ENCODE measurements at regions not wholly inside any gene's neighbourhood (a gene's known extent, or its start where the extent isn't known, plus 50 kb on each side); places are given as distances from the start of the nearest gene placed in this dataset.
"Not testable (repeated sequence)": the region's sequence is repeated elsewhere in the genome, so short reads cannot be mapped to it uniquely, and the experiment has no call there.

DNA sequence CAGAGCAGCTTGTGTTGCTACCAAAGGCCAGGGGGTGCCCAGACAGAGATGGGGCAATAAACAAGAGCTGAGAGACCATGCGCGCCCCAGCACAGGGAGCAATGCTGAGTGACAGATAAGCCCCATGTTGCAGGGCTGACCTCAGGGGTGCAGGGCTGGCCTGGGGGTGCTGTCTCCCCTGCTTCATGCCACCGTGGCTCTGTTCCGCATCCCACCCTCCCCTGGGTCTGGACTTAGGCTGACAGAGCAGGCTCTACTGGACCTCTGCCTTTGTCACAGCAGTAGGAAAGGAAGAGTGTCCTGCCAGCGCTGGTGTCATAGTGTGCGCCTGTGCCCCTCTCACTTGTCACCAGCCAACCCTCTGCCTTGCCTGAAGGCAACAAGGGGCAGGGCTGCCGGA, 67.4 kb upstream of the IQSEC1 start:
- no peak overlapping the region for H3K4me3 ChIP-seq (ENCODE audit: low read length)
- DNase-seq (ENCODE audit: low read depth), result no peak
- TF ChIP-seq, protein P1, sequence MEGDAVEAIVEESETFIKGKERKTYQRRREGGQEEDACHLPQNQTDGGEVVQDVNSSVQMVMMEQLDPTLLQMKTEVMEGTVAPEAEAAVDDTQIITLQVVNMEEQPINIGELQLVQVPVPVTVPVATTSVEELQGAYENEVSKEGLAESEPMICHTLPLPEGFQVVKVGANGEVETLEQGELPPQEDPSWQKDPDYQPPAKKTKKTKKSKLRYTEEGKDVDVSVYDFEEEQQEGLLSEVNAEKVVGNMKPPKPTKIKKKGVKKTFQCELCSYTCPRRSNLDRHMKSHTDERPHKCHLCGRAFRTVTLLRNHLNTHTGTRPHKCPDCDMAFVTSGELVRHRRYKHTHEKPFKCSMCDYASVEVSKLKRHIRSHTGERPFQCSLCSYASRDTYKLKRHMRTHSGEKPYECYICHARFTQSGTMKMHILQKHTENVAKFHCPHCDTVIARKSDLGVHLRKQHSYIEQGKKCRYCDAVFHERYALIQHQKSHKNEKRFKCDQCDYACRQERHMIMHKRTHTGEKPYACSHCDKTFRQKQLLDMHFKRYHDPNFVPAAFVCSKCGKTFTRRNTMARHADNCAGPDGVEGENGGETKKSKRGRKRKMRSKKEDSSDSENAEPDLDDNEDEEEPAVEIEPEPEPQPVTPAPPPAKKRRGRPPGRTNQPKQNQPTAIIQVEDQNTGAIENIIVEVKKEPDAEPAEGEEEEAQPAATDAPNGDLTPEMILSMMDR (conservative IDR thresholded peaks at IDR 0.05; ENCODE audit: low read length), result no peak

DNA sequence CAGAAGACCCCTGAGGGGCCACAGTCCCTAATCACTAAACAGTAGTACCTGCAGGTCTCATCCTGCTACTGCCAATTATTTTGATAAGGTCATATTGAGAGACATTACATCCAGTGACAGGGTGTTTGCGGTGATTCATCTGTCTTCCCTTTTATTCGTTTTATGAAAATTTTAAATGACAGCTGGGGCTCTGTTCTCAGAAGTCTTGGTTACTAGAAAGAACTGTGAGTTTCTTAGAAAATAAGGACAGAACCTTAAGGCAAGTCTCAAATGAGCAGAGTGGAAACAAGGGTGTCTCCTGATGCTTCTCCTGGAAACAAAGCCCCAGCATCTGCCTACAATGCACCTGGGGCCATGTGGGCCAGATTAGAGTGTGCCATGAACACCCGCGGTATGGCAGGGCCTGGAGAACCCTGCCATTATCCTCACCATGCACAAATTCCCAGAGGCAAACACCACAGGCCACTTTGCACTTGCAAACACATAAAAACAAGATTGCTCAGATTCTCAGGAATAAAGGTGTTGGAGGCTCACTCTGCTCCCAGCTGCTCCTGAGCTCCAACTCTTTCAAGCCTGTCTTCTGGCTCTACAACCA, 66.3 kb upstream of the IQSEC1 start:
- H3K4me3 ChIP-seq (ENCODE audit: low read length), result no peak overlapping the region
- DNase-seq (ENCODE audit: low read depth), result no peak
- TF ChIP-seq, protein P1 (conservative IDR thresholded peaks at IDR 0.05; ENCODE audit: low read length), result no peak

DNA sequence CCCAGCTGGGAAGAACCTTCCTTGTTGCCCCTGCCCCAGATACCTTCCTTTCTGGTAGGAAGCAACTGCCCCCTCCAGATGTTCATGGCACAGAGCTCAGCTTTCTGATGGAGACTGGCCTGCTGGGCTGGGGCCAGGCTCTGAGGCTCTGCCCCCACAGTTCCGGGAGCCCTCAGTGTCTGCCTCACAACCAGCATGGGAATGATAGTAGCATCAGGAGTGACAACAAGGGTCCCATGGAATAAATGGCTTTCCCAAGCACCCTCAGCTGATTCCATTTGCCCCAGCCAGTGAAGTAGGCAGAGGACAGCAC, 65.6 kb upstream of the IQSEC1 start:
- no peak for DNase-seq (ENCODE audit: low read depth)
- TF ChIP-seq, protein P1 (conservative IDR thresholded peaks at IDR 0.05; ENCODE audit: low read length), result no peak
- no peak overlapping the region for H3K4me3 ChIP-seq (ENCODE audit: low read length)

DNA sequence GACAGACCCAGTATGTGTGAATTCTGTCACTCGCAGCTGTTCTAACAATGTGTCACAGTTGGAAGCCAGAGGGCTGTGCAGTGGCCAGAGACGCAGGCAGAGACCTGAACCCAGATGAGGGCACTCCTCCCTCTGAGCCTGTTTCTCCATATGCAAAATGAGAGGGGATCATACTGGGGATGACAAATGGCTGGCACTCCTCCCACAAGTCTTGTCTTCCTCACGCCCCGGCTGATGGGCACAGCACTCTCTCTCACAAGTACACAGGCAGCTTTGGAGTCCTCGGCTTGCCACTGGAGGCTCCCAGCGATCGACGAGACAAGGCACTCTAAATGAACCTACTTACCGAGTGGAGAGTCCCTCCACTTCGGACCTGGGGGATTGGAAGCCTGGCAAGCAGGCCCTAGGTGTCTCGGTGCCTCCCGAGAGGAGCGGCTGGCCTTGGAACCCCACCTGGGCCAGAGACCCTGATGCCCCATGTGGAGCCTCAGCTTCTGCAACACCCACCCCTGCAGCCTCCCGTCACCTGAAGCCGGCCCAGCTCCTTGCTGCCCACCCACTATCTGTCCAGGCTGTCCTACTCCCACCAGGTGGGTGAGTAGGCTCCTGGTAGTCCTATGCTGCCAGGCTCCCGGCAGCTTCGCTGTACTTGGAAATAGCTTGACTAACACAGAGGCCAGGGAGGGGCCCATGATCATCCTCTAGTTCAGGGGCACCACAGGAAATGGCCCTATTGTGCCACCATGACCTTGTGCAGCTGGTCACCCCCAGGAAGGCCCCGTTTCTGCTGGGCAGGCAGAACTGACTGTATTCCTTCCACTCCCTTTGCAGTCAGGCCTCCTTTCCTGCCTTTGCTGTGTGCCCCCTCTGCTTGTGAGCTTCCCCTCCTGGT, 65.0 kb upstream of the IQSEC1 start:
- TF ChIP-seq, protein P1 (conservative IDR thresholded peaks at IDR 0.05; ENCODE audit: low read length), result no peak
- DNase-seq (ENCODE audit: low read depth), result no peak
- H3K4me3 ChIP-seq (ENCODE audit: low read length), result no peak overlapping the region

DNA sequence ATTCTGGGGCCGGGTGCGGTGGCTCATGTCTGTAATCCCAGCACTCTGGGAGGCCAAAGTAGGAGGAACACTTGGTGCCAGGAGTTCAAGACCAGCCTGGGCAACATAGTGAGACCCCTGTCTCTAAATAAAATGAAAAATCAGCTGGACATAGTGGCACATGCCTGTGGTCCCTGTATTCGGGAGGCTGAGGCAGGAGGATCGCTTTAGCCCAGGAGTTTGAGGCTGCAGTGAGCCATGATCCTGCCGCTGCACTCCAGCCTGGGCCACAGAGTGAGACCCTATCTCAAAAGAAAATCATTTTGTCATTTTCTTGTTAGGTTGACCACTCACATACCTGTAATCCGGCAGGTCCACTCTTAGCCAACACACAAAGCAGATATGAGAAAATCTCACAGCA, 63.6 kb upstream of the IQSEC1 start:
- not testable (repeated sequence) for DNase-seq (ENCODE audit: low read depth); H3K4me3 ChIP-seq (ENCODE audit: low read length)

DNA sequence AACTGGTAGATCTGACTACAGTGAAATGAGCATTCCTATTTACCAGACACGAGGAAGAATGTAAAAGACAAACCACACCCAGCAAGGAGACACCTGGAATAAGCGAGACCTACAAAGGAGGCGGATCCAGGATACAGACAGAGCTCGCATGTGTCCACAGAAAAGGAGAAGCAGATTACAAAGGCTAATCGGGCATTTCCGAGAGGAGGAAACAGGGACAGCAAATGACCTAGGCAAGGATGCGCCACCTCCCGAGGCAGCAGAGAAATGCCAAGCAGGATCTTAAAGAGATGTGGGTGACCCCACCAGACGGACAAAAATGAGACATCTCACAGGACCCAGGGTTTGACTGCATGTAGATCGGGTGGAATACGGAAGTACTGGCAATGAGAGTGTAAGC, 63.2 kb upstream of the IQSEC1 start:
- H3K4me3 ChIP-seq (ENCODE audit: low read length), result no peak overlapping the region
- TF ChIP-seq, protein P1 (conservative IDR thresholded peaks at IDR 0.05; ENCODE audit: low read length), result no peak
- DNase-seq (ENCODE audit: low read depth), result no peak

DNA sequence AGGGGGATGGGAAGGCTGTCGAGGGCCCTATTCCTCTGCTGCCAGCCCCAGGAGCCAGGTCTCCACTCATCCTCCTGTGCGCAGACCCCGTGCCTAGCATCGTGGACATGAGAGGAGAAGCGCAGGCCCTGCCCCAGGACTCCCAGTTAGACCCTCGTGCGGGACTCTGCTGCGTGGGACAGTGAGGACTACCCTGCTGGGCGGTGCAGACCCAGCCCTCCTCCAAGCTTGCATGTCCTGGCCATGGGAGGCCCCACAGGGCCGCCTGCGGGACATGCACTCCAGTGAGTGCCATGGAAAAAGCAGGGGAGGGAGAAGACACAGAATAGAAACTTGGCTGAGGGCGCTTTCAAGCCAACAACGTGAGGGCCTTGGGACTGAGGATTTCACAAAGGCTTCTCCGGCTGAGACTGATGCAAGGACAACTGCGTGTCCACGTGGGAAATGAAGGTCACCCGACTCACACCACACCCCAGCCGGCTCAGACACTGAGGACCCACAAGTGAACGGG, 62.6 kb upstream of the IQSEC1 start:
- H3K4me3 ChIP-seq (ENCODE audit: low read length), result no peak overlapping the region
- TF ChIP-seq, protein P1 (conservative IDR thresholded peaks at IDR 0.05; ENCODE audit: low read length), result no peak
- no peak for DNase-seq (ENCODE audit: low read depth)

Data from AG10803 (cell line).